ENCODE measurements at regions not wholly inside any gene's neighbourhood (a gene's known extent, or its start where the extent isn't known, plus 50 kb on each side); places are given as distances from the start of the nearest gene placed in this dataset.

DNA sequence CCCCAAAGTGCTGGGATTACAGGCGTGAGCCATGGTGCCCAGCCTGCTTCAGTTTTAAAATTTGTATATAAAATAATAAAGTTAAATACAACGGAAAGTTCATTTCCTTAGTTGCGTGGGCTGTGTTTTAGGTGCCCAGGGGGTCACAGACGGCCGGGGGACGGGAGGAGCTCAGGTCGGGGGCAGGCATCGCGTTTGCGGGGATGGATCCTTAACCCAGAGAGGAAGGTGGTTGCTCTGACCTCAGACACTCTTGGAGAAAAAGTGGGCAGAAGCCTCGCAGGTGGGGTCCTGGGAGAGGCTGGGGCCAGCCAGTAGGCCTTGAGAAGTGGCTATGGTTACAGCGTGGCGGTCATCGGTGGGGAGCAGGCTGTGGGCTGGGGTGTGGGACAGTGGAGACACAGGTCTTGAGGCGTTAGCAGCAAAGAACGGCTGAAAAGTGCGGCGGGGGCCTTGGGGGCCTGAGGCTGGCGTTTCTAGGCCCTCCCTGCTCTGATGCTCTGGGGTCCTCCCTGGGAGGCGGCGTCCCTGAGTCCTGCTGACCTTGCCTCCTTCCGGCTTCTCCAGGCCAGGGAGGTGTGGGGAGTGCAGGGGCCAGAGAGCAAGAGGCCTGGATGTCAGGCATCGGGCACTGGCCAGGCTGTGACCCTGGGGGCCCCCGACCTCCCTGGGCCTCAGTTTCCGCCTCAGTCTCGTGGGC, 54.4 kb downstream of the UNCX start:
- no peak for DNase-seq

DNA sequence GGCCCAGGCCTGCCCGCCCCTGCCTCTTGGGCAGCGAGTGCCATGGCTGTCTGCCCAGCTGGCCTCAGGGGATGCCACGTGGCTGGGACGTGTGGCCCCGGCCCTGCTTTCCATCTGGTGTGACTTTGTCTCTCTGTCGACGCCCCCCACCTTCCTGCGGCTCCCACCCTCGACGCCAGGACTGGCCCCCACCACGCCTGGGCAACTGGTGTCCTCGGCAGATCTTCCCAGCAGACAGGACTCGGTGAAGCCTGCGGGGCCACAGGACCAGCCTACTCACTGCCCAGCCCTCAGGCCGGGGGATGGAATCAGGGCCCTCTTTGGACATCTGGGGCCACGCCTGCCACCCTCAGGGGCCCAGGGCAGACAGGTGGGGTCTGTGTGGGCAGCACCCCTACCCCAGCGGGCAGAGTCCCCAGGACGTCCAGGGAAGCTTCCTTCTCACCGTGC, 55.1 kb downstream of the UNCX start:
- DNase-seq = no peak

DNA sequence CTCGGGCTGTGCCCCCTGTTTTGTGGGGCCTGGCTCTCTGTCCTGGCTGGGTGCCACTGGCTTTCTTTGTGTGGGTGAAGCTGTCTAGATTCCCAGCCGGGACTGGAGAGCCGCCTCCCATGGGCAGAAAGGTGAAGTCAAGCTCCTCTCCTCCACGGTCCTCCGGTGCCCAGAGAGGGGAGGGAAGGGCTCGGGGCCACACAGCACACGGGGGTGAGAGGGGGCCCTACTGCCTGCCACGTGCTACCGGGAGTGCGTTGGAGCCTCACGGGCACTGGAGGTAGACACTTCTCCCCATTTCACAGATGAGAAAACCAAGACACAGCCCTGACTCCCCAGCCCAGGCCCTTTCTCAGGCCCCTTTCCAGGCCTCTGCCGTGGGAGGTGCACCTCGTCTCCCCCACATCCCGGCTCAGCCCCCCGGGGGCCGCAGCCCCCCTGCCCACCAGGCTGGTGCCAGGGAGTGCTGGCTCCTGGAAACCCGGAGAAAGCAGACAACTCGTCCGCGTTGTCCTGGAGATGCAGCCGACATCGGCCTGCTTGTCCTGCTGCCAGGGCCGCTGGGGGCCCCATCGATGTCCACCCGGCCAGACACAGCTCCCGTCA, 55.8 kb downstream of the UNCX start:
- no peak for DNase-seq

DNA sequence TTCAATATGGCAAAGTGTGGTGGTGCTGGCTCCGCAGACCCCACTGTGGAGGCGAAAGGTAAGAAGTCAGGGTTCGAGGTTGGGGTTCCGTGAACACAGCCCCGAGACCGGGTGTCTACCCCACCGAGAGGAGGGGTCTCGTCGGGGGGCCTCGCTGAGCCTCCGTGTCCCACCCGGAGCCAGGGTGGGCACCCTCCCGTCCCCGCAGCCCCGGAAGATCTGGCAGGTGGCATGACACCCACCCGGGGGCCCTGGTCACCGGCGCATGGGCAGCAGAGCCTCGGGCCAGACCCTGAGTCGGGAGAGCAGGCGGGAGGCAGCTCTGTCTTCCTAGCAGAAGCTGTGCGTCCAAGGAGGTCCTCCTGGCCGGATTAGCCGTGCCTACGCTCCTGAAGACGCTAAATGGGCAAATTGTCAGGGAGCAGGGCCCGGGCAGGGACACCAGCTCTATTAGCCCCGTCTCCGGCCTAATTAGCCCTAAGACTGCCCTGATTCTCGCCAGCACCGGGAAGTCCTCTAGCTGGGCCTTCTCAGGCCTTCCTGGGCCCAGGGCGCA, 56.4 kb downstream of the UNCX start:
- no peak for DNase-seq

DNA sequence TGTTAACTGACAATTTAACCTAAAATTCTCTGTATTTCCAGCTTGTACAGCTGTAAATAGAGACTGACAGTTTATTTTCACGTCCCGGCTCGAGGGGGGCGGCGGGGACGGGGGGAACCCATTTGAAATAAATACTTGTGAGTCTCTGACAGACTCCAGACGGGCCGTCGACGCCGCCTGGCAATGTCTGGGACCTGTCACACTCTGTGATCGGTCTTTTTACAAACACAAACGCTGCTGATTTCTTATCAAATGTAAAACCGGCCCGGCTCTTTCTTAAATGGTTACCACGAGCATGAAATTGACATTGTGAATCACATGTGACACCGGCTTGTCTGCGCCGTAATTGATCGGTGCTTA, 57.0 kb downstream of the UNCX start:
- DNase-seq = no peak

DNA sequence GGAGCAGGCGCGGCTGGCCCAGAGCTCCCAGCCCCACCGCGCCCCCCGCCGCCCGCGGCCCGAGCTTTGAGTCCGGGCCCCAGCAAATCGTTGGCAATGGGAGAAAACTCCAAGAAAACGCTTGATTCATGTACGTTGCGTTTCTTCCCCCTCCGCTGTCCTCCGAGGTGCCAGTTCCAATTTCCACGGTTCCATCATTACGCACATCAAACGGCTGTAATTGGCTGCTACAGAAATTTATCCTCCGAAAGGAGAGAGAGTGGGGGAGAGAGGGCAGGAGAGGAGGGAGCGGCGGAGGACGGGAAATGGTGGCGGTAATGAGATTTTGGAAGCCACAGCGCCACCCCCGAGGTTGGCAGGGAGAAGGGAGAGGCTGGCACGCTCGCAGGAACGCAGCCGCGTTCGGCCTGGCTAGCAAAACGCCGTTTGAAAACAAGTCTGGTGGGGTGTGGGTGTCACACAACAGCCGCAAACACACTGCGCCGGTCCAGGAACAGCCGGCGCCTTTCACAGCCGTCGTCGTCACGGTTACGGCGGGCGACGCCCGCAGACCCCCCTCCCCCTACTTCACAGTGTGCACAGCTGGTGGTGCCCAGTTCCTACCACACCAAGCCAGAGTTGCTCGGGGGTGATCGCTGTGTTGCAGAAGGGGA, 57.5 kb downstream of the UNCX start:
- DNase-seq = peak; percentile 20 to 41

DNA sequence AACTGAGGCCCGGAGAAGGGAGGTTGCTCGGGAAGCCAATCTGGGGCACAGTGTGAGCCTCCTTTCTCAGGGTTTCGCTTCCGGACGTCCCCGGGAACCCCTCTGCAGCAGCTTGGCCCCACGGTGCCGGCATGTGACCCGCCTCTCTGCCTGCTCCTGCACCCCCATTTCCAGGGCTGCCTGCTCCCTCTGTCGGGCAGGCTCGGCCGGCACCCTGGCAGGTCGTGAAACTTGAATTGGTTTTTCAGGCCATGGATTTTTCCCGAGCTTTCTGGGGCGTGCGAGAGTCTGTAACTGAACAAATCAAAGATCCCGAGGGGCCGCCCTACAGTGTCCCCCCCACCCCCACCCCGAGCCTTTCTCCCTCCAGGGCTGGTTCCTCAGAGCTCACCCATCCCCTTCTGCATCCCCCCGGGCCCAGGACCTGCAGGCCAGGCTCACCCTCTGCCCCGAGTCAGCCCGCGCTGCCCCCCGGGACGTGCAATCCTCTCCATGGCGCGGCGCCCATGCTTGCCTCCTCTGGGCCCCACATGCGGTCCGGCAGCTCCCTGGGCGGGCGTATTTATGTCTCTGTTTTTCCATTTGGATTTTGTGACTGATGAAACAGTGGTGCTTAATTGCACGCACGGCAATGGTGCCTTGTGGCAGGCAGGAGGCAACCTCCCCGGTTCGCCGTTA, 58.1 kb downstream of the UNCX start:
- DNase-seq = no peak

DNA sequence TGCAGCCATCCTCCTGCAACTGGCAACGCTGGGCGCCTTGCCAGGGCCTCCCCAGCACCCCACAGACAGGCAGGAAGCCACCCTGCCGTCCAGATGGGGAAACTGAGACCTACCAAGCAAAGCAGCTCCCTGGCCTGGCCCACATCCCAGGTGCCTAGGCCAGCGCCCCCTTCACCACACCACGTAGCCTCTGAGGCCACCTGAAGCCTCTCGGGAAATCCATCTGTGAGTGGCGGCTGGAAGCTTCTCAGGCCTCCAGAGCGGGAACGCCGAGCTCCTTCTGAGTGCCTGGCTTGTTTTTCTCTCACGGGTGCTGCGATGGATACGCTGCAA, 58.7 kb downstream of the UNCX start:
- no peak for DNase-seq

DNA sequence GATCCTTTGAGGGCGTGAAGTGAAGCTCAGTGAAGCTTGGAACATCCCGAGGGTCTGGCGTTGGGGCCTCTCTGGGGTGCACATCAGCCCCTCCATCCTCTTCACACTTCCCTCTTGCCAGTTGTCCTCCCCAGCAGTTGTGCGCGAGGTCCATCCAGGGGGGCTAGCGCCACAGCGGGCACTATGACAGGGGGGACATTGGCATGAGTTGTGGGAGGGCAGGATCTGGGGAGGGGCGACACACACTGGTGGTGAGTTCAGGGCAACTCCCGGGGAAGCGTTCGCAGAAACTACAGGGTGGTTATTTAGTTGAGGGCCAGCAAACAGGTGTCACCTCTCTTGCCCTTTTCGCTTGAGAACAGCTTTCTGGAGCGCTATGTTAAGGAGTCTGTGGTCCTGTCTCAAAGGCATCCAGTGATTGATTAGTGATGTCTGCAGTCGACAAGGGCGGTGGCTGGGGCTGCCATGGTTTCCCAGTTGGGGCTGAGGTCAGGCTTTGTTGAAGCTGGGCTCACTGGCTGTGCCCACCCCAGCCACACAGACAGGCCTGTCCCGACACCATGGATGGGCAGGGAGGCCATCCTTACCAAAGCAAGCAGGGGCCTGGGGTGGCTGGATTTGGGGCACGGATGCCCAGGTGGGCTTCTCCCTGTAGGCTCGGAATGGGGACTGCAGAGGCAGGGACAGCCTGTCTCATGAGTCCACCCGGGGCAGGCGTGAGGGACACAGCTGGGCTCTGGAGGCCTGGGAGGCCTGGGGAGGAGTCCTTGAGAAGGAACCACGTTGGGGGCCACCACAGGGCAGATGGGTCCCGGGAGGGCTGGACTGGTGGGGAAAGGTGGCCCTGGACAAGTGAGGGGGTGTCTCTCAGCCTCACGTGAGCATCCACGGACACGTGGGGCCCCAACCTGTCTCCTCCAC, 59.4 kb downstream of the UNCX start:
- no peak for DNase-seq

DNA sequence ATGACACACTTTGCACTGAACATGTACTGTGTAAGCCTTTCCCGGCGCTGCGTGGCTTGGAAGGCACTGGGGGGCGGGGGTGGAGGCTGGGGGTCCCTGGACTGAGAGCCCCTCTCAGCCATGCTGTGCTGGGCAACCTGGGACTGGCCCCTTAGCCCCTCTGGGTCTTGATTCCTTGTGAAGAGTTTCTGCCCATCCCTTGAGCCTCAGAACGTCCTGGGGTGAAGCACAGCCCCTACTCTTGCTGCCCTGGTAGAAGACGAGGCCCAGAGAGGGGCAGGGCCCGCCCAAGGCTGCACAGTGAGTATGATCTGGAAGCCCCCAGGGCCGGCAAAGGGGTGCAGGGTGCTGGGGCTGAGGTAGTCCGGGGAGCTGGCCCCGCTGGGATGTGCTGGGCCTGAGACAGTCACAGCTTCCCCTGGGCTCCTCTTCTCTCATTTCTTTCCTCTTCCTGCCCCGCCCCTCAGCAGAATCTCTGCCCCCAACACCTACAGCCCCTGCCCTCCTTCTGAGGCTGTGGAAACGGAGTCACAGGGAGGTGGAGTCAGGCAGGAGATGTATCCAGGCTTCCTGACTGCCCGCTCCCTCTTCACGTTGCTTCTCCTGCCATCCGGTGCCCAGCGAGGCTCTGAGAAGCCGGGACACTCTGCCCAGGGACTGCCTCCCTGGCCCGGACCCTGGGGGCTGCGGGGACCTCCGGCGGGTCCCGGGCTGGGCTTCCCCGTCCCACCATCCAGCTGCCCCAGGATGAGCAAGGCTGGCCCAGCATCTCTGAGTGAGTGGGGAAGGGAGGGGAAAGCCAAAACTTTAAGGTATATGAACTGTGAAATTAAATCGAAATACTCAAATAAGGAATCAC, 60.5 kb downstream of the UNCX start:
- DNase-seq = no peak

DNA sequence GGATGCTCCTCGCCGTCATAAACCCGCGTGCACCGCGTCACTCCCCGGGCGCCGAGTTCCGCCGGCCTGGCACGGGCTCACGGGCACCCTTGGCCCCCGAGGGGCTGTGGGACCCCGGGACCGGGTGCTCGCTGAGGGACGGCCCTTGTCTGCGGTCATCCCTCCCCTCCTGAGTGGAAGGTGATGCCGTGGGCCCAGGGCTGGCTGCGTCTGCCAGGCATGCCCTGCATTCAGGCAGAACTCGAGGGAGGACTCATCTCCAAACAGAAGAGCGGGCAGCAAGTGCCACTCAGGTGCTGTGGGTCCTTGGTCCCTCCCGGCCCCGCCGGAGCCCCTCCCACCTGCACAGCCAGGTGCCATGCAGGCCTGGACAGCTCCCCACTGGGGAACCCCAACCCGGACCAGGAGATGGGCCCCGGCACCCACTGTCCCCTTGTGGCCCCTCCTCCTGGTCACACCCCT, 61.3 kb downstream of the UNCX start:
- no peak for DNase-seq

DNA sequence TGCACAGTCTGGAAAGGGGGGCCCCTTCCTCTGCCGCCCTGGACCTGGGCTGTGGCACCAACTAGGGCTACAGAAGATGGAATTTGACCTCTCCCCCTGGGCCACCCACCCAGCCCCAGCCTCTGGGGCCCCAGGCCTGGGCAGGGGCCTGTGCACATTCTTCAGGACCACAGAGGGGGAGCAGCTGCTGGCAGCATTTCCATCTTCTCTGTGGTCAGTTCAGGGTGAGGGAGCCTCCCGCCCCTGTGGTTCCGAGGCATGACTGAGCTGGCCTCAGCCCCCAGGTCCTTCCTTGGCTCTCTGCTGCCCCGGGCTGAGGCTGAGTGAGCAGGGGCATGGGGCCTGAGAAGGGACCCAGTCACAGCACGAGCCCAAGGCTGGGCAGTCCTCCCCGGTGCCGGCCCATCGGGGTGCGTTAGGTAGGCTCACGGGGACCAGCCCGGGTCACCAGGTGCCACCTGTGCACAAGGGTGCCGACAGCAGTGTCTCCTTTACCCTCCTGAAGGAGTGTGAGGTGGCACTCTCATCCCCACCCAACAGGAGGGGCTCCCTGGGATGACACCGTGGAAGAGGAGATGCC, 63.2 kb downstream of the UNCX start:
- DNase-seq = no peak

DNA sequence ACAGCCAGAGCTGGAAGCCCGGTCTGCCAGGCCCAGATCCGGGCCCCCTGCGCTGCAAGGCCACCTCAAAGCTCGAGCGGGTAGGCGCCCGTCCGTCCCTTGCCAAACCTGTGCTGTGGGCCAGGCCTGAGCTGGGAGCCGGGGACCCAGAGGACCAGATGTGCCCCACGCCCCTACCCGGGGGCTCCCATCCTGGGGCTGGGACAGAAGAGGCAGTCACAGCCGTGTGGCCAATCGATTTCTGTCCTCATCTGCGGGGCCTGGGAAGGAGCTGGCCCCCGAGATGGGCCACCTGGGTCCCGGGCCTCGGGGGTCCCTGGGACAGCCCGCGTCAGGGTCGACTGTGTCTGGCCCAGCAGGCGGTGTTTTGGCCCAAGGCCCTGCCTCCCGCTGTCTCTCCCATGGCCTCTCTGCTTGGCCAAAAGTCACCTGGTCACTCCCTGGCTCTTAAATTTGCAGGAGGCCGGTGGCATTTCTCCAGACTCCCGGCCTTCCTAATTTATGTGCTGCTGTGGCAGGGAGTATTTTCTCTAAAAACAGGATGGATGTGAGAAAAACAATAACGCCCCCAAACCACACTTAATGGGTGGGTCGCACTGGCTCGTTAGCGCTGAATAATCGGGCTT, 63.8 kb downstream of the UNCX start:
- no peak for DNase-seq

DNA sequence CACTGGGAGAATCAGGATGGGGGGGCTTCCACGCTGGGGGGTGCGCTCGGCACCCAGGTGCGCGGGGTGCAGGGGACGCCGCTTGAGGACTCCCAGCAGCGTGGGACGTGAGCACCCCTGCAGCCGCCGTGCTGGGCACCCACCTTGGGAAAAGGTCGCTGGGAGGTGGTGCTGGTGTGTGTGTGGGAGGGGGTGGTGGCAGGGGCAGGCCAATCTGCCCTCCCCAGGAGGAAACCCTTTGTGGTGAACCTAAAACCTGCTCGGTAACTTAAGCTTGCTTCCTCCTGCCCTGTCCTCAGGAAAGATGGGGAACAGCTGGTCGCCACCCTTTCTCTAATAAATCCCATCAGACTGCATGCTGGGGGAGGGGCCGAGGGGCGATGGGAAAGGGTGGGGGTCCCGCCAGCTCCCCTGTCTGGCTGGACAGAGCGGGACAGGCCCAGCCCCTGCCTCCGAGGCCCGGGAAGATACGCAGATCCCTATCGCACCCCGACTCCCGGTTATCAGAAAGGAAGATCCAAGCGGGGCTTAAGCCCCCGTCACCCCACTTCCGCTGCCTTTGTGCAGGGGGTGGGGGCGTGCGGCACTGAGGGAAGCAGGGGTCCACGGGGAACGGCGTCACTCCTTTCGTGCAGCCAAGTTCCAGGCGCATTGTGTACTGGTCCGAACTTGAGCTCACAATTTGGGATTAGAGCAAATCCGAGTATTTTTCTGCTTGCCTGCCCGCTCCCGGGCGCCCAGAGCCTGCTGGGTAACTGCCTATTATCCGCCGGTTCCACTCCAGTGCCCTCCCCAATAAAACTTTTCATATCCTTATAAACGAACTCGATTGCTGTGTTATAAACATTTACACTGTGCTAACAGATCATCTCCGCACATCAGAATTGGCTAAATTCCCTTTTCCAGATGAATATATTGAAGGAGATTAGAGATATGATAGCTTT, 64.6 kb downstream of the UNCX start:
- DNase-seq = no peak

DNA sequence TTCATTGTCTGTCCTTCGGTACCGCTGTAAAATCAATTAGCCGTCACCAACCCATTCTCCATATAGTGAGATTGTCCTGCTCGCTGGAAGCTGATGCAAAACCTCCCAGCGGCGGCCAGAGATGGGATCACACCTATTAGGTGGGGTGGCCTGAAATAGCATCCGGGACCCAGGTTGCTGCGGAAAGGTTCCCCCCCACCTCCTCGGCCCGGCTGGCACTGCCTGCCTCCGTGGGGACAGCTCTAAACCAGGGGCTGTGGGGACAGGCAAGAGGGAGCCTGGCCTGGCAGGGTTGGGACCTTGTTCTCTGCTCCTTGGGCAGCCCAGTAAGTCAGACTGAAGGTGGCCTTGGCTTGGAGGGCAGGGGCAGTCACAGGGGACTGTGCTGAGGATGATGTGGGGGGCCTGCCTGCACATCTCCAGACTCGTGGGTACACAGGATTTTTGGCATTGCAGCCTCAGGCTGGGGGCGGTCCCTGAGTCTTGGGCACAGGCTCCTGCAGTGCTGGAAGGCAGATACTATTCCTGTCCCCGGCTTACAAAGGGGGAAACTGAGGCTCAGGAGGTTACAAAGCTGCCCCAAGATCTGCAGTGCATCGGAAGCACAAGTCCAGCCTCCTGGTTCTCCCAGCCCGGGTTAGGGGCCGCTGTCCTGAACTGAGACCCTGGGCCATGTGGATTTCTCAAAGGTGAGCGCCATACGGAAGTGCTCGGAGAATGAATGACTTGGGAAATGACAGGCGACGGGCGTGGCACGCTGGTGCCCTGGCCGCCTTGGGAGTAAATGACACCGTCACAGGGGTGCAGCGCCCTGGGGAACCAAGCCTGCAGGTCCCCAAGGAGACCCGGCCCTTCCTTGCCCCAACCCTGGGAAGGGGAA, 65.6 kb downstream of the UNCX start:
- no peak for DNase-seq

DNA sequence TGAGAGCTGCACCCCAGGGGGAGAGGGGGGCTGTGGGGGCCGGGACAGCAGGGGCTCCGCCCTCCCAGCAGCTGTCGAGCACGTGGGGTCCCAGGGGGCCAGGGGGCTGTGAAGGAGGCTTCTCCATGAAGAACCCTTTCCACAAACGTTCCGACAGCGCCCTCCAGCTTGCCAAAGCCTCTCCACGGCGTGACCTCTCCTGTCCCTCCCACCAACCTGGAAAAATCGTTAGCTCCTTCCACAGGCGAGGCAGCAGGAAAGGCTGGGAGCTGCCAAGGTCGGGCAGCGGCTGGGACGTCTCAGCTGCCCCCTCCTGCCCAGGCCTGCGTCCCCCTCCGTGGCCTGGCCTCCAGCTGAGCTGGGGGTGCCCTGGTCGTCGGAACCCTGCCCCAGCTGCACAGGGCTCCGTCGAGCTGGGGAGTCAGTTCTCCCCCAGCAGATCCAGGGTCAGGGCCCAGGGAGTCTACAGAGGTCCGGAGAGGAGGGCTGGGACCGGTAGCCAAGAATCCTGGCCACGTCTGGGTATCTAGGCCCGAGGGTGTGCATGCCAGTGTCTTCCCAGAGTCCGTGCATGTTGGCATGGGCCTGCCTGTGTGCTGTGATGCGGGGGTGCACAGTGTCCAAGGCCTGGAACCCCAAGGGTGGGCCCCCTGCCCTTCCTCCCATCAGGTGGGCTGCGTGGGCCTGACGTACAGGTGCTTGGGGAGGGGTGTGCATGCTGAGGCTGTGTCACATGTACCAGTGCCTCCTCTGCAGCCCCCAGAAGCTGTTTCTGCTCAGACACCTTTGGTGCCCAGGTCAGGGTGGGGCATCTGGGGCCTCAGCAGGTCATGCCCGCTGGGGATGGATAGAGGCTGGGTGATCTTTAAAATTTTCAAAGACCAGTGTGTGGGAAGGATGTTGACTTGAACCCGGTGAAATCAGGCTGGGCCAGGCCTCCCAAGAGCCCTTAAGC, 66.5 kb downstream of the UNCX start:
- no peak for DNase-seq

DNA sequence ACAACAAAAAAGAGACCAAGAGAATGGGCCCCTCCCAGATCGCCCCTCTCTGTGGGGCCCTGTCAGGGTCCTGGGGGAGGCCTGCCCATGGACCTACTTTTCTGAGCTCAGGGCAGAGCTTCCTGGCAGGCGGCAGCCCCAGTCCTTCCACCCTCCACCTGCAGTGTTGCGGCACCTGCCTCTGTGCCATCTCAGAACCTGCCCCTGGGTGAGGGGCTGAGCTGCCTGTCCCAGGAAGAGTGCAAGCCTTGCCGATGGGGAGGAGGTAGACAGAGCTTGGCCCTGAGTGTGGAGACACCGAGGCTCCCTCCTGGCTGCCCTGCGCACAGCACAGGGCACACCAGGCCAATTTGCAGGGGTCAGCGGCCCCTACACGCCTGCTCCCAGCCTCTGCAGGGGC, 67.5 kb downstream of the UNCX start:
- DNase-seq = no peak
